Uterus (tissue), 2 donors: ENCODE measurements at regions not wholly inside any gene's neighbourhood (a gene's known extent, or its start where the extent isn't known, plus 50 kb on each side); places are given as distances from the start of the nearest gene placed in this dataset.

Experiments
- POLR2A ChIP-seq, 2 donors: fragments of 450-650 bp; IDR thresholded peaks; one replicate each; pipeline ENCODE4 v1.6.1; 2016; ENCODE audit warnings: antibody characterized with exemption in 2 of 2, mild to moderate bottlenecking in 1 of 2, moderate library complexity in 1 of 2
- TF ChIP-seq, protein P1 (sequence below), 4 experiments: fragments of 200-600 bp in 2 of 4; fragments of 450-650 bp in 2 of 4; sonication (generic) in 2 of 4; IDR thresholded peaks; one replicate each; pipeline ENCODE4 v1.5.1; 2016 to 2019; ENCODE audit warnings: antibody characterized with exemption in 4 of 4, mild to moderate bottlenecking in 2 of 4, moderate library complexity in 1 of 4

DNA sequence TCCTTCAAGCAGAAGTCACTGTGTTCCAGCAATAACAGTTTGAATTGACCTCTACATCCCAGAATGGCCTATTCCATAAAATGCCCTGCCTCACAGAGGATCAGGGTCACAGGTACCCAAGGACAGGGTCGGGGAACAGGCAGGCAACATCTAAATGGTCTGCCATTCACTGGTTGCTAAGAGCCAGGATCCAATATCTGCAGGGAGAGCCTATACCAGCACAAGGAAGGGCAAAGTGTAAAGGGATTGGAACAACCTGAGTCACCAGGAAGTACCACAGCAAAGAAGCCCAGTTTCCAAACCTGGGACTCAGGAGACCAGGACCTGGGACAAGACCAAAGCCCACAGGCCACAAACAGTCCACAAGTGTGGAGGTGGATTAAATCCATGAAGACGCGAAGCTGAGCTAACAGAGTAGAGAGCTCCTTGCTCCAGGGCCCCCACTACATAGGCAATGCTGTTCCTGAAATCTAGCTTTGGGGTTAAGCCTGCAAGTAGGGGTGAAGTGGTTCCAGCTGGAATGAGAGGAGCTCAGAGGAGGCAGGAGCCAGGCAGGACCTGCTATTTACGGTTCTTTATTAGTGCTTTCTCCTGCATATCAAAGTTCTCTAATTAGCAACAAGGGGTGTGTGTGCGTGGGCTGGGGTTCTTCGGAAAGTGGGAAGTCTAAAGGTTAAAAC lies 274.3 kb downstream of the BCL11B start:
- TF ChIP-seq, protein P1, sequence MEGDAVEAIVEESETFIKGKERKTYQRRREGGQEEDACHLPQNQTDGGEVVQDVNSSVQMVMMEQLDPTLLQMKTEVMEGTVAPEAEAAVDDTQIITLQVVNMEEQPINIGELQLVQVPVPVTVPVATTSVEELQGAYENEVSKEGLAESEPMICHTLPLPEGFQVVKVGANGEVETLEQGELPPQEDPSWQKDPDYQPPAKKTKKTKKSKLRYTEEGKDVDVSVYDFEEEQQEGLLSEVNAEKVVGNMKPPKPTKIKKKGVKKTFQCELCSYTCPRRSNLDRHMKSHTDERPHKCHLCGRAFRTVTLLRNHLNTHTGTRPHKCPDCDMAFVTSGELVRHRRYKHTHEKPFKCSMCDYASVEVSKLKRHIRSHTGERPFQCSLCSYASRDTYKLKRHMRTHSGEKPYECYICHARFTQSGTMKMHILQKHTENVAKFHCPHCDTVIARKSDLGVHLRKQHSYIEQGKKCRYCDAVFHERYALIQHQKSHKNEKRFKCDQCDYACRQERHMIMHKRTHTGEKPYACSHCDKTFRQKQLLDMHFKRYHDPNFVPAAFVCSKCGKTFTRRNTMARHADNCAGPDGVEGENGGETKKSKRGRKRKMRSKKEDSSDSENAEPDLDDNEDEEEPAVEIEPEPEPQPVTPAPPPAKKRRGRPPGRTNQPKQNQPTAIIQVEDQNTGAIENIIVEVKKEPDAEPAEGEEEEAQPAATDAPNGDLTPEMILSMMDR (IDR thresholded peaks at IDR 0.05), result no peak
- no peak for TF ChIP-seq POLR2A (IDR thresholded peaks at IDR 0.05)
